DMS79 (cell line): ENCODE measurements at regions not wholly inside any gene's neighbourhood (a gene's known extent, or its start where the extent isn't known, plus 50 kb on each side); places are given as distances from the start of the nearest gene placed in this dataset.

ENCODE experiments used
- DNase-seq: peaks from one replicate; lab custom pipeline; 2025; lab: John Stamatoyannopoulos, UW

GRCh38 chr2:64221935-64222334 is 77.7 kb upstream of the PELI1 start:
- no peak for DNase-seq

GRCh38 chr2:64222351-64222750 is 78.1 kb upstream of the PELI1 start:
- DNase-seq = no peak

- no peak for DNase-seq
These were observed 78.8 kb upstream of the PELI1 start for GRCh38 chr2:64223055-64223454.

- no peak for DNase-seq
These were observed 81.3 kb upstream of the PELI1 start for GRCh38 chr2:64225491-64225890.

DNA sequence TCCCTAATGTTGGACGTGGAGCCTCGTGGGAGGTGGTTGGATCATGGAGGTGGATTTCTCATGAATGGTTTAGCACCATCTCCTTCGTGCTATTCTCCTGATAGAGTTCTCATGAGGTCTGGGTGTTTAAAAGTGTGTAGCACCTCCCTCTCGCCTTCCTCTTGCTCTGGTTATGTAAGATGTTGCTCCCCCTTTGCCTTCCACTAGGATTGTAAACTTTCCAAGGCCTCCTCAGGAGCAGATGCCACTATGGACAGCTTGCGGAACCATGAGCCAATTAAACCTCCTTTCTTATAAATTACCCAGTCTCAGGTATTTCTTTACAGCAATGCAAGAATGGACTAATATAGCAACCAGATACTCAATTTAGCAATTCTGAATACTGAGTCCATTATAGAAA is 82.4 kb upstream of the PELI1 start:
- DNase-seq = no peak

DNA sequence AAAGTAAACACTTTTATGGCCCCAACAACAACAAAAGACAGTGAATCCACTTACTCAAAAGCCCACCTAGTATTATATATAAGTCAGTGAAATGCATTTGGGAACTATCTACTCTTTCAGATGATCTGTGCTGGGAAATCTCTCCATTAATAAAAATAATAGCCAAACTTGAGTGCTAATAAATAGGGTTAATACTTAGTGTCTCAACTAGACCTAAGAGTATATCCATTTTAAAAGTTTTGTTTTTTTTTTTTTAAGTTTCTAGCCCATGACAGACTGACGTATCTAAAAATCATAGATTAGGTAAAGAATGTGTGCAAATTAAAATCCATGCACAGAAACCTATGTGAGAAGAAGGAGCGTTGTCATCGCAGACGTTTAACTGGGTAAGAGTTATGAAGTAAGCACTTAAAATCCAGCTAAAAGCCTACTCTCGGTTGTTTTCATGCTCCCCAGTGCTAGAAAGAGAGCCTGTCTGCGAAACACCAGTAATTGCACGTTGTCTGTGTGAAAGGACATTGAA is 83.4 kb upstream of the PELI1 start:
- DNase-seq = no peak

DNA sequence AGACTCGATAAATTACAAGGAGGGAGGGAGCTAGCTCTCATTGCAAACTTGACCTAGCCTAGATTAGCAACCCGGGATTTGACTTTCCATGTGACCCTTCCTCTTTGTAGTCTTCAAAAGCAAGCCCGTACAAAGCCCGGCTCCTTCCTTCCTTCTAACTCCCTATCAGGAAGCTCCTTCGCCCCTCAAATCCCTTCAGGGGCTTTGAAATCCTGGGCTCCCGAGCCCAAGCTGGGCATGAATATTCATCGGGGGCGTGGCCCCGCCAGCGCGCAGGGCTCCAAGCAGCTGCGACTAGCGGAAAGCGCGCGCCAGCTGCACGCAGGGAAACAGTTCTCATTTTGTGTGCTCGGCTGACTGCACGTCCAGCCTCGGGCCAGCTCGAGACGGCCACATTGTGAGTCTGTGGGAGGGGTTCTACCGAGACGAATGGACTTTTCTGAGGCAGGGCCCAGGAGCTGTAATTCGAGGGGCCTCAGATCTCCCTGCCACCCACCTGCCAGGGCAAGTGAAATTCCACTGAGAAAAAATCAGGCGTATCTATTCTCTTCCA is 84.0 kb upstream of the PELI1 start:
- DNase-seq = peak; percentile 90

DNA sequence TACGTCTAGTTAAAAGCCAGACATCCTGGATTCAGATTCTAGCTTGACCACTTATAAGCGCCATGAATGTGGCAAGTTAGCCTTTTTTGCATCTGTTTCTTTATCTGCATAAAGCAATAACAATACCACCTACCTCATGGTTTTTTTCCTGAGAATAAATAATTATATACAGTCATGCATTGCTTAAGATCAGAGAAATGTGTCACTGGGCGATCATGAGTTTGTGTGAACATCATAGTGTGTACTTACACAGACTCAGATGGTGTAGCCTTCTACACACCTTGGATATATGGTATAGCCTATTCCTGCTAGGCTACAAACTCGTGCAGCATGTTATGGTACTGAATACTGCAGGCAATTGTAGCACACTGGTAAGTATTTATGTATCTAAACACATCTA is 84.7 kb upstream of the PELI1 start:
- no peak for DNase-seq

- DNase-seq = no peak
These were observed 86.3 kb upstream of the PELI1 start for GRCh38 chr2:64230540-64230939.

DNA sequence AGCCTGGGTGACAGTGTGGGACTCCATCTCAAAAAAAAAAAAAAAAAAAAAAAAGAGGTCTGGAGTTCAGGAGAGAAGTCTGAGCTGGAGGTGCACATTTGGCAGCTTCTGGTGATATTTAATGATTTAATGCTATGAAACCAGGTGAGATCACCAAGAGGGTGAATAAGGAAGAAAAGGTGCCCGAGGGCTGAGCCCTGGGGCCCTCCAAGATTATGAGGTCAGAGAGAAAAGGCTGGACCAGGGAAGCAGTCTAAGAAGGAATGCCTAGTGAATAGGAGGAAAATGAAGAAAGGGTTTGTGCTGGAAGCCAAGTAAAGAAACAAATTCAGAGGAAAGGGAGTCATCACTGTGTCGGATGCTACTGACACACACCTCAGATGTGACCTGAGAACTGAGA is 88.0 kb upstream of the PELI1 start:
- DNase-seq = no peak

DNA sequence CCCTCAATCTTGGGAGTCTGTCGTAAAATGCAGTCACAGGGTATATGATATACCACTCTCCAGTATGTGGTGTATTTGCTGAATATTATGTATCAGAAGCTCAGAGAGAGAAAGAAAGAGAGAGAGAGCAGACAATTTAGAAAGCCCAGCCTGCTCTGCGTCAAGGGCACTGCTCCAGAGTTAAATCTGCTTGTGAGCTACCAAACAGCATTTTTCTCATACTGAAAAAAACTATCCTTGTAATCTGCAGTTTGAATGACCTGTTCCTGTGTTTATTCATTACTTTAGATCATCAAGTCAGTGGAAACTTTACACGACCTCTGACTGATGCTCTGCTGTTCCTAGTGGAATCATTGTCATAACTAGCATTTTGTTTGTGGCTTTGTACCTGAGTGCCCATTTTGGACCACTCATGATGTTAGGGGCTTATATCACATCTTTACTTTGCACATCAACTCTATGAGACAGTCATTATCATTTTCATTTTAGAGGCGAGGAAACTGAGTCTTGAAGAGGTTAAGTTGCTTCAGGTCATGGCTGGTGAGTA is 89.2 kb upstream of the PELI1 start:
- DNase-seq = no peak

DNA sequence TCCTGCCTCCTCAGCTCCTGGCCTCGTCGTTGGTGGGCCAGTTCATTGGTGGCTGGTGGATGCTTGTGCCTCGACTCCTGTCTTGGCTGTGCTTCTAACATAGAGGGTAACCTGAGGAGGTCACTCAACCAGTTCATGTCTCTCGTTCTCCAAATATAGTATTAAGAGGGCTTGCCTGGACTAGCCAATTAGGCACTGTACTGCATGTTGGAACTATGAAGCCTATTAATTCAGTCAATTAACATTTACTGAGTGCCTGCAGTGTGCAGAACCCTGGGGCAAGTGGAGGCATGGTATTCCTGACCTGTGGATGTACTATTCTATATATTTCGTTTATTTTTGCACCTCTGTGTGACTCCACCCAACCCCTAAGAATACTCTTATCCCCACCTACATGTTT is 89.9 kb upstream of the PELI1 start:
- no peak for DNase-seq

- DNase-seq = no peak
These were observed 90.6 kb upstream of the PELI1 start for GRCh38 chr2:64234785-64235184.

GRCh38 chr2:64237266-64237665 is 93.0 kb upstream of the PELI1 start:
- no peak for DNase-seq

DNA sequence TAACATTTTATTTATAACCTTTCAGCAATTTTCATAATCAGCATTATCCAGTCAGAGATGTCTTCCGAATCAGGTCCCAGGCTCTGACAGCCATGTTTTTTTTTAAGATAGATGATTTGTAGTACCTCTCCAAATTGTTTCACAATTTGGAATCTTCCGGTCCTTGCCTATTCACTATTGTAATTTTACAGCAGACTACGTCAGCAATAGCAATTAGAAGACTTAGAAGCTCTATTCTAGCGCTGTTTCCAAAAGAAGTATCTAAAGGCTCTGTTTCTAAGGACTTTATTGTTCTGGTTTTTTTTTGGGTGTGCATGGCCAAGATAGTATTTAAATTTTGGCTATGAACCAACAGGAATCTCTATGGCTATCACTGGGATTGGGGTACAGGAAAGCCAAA is 94.6 kb upstream of the PELI1 start:
- DNase-seq = no peak

DNA sequence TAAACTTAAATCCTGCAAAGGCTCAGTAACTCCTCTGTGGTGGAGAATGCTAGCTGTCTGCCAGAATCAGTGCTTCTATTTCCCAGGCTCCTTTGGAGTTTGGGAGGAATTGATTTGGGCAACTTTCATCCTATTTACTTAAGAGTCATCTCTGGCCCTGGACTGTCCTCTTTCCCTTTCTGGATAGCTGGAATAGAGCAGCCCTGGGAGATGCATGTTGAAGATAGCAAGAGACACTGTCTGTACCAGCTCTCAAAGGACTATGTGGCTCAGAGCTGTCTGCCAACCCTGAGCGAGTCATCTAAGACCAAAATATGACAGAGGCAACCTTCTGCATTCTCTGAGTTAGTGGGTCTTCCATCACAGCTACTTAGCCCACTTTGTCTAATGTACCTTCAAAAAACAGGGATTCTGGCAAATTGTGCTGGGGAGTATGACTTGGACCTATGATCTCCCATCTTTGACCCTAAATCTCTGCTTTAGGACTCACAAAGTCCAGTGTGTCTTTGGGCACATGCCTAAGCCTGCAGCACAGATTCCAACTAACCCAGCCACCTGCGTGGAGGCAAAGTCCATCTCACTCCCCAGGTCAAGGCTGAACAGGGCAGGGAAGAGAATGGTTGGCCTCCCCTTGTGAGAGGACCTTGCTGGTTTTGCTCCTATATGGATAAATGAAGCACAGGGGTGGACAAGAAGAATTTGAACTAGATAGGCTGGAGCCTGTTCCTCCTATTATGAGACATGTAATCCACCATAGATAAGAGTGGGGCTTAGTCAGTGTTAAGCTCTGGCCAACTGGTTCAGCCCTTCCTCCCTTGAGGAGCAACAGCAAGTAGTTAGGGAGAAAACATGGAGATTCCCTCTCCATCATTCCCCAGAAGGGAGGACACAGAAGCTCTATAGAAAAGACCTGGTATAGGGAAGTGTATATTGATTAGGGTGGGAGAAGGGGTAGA is 99.1 kb upstream of the PELI1 start:
- DNase-seq = no peak

DNA sequence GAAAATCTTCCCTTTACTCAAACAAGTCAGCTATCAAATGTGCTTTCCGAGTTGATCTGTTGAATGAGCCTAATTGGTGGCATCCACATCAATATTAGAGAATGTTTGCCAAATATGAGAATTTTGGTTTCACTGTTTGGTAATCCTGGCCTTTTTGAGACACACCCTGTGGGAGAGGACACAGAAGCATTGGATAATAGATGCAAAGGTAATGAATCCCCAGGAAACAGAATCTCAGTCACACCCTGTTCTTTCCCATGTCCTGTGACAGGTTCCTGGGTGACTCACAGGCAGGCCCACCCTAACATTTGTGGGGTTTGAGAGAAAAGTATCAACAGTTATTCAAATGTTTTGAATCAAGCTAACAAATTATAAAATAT is 99.8 kb upstream of the PELI1 start:
- DNase-seq = no peak

DNA sequence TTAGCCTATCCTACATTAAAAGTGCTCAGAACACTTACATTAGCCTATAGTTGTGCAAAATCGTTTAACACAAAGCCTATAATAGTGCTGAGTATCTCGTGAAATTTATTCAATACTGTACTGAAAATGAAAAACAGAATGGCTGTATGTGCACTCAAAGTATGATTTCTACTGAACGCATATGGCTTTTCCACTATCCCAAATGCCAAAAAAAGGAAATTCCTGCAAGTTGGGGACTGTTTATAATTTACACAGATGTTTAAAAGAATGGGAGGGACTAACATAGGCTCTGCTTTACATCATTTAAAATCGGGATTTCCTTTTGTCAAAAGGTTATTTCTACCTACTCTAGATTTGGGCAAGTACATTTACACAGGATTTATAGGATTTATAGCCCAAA is 101.4 kb upstream of the PELI1 start:
- no peak for DNase-seq

- DNase-seq = no peak
These were observed 102.7 kb upstream of the PELI1 start for GRCh38 chr2:64246962-64247361.

DNA sequence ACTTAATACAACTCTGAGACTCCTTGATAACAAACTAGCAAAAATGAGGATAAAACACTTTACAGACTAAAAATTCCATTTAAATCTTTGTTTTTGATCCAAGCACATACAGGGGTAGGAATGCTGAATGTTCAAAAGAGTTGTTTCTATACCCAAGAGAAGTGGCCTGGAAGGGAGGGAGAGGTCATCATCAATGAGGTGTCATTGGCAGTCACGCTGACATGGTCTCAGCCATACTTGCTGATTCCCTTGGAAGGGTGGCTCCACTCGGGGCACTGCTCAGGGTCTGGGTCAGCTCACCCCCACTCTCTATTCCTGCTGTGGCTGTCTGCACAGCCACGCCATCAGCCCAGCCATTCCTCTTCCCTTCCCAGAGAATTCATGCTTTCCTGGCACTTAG is 105.2 kb upstream of the PELI1 start:
- DNase-seq = no peak

DNA sequence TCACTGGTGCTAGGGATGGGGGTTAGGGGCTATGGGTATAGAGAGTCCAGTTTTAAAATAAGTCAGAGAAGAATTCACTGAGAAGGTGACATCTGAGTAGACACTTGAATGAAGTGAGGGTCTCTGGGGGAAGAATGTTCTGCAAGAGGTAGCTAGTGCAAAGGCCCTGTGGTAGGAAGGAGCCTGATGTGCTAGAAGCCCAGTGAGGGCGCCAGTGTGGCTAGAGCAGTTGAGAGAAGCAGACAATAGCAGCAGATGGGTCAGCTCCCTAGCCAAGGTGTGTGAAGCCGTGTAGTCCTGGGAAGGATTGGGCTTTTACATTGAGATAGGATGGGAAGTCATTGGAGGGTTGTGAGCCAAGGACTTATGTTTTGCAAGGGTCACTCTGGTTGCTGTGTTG is 105.8 kb upstream of the PELI1 start:
- DNase-seq = no peak

DNA sequence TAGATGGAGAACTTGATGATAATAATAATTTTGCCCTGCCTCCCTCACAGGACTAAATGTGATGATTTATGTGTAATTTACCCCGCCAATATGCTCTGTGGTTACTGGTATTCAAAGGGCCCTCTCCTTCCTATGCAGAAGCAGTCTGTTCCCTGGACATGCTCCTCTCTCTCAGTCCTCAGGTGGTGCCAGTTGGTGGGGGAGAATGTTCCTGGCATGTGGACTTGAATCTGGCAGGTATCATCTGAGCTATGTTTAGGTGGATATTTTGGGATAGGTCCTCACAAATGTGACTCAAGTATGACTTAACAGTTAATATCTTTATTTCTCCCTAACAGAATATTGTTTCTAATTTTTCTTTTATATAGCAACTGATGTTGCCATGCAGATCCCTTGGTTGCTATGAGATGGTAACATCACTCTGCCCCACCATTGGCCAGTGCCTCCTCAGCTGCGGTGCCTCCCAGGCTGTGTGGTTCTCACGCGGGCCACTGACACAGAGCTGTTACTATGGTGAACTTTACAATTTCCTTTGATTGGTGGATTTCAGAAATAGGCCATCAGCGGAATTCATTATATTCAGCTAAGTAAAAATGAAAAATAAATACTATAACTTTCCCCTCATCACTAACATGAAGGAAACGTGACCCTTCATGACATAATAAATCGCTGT is 106.7 kb upstream of the PELI1 start:
- no peak for DNase-seq
